ENCODE measurements at regions not wholly inside any gene's neighbourhood (a gene's known extent, or its start where the extent isn't known, plus 50 kb on each side); places are given as distances from the start of the nearest gene placed in this dataset.

DNA sequence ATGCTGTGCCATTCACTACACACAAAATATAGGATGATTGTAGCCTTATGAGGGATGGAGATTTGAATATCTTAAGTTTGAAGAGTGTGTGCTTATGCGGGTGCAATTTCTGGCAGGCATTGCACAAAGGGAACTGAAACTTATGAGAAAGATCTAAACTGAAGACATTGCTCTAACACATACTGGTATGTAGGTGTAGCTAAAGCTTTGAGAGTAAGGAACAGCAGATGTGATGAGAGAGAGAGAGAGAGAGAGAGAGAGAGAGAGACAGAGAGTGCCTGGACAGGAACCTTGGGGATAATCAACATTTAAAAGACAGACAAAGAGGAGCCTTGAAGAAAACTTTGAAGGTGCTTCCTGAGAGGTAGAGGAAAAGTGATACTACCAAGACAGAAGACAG, 379.7 kb downstream of the SPRY1 start:
- DNase-seq, result no peak

DNA sequence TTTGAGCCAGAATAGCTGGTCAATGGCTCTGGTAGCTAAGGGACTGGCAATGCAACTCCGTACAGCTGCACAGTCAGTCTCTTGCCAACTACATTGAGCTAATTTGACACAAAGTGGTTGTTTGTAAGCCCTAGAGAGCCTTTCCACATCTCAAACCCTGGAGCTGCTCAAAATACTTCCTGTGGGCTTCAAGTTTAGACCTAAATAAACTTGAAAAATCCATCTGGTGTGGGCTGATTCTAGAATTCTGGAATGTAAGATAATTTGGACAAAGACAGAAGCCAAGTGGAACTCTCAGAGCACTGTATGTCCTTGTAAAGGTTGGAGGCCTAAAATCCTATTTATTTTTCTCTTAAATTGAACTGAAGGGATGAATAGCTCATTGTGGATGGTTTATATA, 380.8 kb downstream of the SPRY1 start:
- DNase-seq, result no peak

DNA sequence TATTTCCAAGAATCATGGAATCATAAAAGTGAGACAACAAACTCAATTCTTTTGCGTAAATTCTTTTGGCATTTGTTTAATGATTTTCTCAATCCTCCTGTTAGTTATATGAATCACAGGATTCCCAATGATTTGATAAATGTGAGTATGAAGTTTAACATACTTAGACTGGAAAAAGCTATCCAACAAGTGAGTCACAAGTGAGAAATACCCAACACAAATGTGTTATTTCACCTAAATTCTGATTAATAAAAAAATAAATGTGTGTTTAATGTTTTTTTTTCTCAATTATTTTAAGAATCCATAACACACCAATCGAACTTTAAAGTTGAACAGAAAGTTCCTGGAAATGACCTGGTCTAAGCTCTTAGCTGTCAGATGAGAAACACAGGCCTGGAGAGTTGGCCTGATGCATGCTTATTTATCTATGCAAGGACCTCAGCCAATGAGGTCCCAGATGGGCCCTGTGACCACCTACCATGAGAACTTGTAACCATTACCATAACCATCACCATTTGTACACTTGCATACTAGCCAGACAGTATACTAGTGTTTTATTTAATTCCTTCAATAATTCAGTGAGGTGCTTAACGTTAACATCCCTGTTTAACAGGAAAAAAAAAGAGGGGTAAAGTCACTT, 386.7 kb downstream of the SPRY1 start:
- DNase-seq, result no peak

DNA sequence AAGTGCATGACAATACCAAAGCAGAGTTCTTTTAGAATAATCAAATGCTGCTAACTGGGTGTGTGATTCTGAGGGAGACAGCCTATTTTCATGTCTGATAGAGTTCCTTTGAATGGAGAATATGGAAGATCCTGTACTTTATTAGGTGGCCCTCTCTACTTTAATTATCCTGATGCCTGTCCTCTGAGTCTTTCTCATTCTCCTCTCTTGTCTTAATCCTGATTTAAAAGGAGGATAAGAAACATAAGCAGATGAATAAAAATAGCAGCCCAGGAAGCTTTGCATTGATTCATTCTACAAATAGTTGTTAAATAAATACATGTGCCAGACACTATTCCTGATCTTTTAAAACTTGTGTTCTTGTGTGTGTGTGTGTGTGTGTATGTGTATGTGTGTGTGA, 387.3 kb downstream of the SPRY1 start:
- no peak for DNase-seq

DNA sequence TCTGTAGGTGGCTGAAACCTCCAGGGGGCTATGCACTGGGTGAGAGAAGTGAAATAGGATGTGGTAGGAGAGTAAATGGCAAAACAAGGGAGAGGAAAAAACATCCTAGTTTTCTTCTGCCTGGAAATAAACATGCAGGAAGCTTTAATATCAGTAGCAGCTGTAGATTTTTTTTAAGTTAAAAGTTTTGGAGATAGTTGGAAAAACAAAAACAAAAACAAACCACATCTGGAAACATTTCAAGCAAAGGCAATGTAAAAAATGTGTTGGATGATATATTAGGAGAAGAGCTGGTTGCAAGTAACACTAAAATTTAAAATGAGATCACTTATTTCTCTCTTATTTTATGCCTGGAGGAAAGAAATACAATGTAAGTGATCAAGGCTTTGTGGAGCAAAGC, 388.0 kb downstream of the SPRY1 start:
- no peak for DNase-seq

DNA sequence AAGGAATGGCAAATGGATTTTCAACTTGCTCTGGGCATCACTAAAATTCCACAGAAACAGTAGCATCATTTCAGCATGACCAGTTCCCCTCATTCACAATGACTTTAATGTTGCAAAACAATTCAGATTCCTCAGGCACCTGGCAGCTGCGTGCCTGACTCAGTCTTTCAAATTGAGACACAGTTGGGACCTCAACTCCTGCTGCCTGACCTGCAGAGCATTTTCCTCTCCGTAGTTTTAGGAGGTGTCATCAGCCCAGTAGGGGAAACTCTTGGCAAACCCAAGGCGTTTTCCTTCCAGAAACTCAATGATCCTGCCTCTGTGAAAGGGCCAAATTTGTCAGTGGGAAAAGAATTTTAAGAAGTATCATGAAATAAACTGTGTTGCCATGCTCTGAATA, 388.9 kb downstream of the SPRY1 start:
- no peak for DNase-seq

DNA sequence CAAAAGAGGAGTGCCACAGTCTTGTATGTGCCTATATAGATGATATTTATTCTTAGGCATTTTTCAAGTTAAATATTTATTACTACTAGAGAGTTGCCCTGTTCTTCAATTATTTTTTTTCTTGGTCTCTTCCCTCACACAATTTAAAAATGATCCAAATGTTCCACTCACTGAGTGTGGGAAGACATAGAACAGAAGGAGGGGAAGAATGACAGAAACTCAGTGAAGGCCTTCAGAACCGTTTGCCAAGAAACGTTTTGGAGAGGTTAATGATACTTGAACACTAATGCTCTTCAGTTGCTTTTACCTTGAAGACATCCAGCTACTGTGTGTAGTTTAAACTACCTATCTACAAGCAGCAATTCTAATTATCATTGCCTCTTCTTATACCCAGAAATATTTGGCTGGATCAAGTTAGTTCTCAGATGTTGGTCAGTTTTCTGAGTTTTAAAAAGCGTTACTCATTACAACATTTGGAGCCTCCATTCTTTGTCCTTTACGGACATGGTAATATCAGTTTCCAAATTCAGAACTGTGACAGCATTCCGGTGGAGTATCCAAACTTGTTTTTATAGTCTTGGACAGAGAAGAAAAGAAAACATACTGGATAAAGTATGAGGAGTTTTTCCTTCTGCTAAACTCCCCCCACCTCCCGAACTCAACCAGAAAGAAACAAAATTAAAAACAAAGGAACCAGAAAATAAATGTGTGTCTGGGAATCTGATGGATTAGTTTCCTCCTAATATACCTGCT, 389.7 kb downstream of the SPRY1 start:
- DNase-seq, result no peak

DNA sequence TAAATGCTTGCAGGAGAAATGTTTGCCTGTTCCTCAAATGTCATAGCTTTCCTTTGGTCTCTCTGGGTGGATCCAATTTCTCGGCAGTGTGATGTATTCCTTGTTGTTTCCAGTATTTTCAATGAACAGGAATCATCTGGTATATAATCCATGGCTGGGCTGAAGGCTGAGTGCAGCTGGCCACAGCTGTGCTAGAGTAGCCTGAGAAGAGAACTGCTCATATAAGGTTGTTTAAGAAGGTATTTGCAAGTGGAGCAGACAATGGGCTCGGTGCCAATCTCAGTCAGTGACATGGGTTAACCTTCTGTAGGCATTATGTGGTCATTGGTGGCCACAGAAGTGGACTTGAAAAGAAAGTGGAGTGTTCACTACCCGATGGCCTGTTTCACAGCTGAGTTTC, 390.3 kb downstream of the SPRY1 start:
- no peak for DNase-seq

DNA sequence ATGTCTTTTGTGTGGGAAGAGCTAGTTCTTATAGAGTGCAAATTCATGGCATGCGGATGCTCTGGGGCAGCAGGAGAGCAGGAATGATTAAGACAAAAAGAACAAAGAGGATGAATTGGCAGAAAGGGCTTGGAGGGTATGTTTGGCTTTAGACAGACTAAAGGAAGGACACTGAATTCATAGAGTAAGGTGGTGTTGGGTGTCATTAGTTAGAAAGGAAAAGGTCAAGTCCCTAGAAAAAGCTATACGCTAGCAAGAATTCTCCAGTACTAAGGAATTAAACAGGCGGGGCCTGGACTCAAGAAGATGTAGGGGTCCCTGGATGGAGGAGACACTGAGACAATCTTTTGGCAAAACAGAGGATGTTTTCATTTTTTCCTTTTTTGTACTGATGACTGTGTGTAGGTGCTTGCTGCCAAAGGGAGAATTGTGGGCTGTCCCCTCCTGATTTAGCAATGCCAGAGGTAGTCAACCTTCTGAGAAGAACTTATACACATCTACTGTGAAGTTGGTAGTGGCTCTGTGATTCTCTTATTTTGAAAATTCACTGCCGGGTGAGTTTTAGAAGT, 391.0 kb downstream of the SPRY1 start:
- no peak for DNase-seq

DNA sequence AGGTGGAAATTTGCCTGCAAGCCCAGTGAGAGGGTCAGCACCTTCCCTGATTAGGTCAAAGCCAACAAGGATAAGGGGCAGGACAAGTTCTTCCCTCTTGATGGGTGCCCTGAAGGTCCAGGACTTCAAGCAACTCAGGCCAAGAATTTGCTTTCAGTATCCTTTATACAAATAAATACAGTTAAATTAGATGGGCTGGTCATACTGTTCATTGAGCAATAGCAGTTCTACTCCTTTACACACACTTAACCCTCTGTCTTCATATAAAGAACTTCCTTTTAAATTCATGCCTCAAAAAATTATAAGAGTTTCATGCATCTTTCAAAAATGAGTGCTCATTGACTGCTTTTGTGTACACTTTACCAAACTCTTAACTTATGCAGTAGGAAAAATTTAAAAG, 392.0 kb downstream of the SPRY1 start:
- no peak for DNase-seq

DNA sequence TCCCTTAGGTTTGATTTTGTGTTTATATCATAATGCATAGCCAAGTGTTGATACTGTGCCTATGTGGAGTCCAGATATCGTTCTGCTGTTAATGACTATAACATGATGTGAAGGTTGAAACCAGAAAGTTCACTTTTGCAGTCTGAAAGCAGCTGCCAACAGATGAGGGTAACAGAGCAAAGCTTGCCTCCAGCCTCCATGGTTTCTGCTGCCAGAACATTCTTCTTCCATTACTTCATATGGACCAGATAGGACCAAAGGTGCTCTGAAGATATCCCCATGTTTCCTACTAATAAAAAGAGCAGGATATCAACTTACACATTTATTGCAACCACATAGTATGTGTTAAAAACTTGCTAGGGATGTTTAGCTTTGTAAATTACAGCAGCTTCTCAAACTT, 394.1 kb downstream of the SPRY1 start:
- no peak for DNase-seq

DNA sequence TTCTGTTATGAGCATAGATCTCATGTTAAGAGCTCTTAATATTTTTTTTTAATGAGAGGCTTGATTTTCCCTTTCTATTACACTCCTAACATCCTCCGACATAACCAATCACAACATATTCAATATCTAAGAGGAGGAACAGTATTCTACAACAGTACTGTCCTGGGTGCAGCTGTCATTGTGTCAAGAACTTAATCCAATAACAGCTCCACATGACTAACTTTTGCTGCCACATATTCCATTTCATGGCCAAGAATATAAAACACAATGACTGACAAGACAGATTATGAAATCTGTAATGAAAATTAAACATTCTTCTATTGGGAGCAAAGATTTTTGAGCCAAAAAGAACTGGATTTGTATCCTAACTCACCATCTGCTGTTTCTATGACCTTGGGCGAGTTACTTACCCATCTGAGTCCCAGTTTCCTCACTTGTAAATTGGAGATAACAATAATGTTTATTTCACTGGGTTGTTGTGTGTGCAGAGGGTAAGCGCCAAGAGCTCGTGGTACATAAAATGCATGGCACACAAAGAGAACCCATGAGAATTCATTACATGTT, 405.6 kb downstream of the SPRY1 start:
- no peak for DNase-seq

DNA sequence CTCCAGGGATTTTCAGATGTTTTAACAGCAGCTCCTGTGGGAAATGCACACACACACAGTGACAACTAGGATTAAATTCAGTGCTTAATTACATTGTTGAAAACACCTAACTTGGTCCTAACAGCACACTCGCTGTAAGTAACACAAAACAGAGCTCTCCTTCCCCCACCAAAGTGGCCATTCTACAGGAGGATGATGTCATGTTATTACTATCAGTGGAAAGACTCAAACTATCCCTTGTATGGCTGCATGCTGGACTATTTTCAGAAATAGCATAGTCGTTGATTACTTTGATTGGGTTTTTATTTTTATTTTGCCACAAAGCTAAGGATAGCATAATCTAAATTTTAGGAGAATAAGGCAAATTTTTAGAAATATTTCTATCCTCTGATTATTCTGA, 406.3 kb downstream of the SPRY1 start:
- DNase-seq, result no peak

DNA sequence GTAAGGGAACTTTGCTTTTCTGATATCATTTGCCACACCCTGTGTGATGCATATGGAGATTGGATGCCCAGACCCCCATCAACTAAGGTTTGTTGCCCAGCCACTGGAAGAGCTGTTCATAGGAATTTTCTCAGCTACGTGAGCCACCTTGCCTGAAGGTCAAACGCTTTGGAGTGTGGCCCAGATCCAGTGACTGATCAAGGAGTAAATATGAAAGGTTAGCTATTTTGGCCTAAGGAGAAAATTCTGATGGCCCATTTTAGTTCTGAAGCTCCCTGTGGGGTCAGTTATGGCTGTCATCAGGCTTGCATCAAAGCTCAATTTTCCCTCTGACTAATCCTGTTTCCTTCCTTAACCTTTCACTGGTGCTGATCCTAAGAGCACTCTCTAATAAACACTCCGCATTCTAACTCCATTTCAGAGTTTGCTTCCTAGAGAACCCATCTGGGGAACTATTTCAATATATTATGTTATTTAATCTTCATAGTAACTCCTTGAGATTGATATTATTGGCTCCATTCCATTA, 407.7 kb downstream of the SPRY1 start:
- DNase-seq, result no peak

DNA sequence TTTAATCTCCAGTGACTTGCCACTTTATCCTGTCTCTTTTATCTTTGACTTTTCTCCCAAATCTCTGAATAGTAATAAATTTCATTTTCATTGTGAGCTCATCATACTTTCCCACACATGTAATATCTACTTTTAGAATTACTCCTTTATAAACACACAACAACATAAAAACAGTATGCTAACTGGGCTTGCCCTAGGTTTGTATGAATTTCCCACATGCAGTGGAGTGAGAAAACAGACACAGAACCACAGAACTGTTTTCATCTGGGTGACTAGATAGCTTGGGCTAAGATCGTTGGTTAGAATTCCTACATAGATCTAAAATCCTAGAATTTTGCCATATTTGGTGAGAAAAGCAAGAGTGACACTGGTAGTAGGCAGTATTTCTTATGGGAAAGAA, 409.5 kb downstream of the SPRY1 start:
- no peak for DNase-seq

DNA sequence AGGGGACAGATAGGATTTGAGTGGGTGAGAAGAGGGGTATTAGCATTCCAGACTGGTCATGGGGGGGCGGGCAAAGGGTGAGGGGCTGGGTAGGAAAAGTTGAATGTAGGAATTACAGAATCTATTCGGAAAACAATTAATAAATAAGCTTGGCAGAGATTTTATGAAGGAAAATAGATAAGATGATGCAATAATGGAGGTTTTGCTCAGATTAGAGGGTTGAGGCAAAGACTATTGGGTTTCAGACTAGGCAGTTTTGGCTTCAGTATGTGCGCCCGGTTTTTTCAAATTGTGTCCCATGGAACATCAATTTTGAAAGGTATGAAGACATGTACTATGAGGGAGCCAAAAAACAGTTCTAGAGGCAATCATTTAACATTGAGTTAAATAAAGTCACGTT, 410.6 kb downstream of the SPRY1 start:
- no peak for DNase-seq

DNA sequence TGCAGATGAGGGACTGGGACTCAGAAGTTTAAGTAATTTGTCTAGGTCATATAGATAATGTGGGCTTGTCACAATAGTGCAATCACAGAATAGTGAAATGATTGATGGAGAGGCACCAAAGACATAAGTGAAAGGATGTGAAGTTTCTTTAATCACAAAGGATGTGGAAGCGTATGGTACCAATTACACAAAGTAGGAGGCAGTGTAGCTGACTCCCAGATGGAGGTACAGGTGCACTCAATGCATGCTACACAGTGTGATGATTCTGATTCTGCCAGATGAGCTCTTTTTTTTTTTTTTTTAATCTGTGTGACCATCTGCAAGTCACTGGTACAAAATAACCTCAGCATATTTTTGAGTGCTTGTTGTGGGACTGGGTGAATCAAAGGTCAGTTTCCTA, 411.3 kb downstream of the SPRY1 start:
- DNase-seq, result no peak

DNA sequence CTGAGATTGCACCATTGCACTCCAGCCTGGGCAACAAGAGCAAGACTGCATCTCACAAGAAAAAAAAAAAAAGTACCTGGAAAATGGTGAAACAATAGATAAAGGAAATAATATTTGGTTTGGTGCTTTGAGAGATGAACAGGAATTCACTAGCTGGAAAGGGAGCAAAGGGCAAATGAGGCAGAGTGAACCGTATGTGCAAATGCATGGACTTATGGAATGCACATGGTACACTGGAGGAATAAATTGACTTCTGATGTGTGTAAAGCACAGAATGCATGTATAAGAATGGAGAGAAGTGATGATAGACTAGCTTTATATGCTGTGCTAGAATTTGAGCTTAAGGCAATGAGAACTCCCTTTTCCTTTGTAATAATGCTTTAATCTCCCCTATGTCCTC, 413.3 kb downstream of the SPRY1 start:
- DNase-seq, result no peak

DNA sequence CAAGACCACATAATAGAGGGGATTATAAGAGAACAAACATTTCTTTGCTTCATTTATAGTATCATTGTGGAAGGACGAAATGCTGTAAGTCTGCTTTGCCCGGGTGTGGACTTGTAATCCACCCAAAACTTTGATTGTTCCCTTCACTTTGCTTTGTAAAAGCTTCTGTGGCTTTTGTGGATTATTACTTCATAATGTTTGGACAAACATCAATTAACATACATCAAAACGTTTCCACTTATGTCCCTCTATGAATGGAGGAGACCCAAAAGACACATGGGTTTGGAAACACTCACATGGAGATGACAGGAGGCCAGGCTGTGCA, 415.4 kb downstream of the SPRY1 start:
- DNase-seq, result no peak

DNA sequence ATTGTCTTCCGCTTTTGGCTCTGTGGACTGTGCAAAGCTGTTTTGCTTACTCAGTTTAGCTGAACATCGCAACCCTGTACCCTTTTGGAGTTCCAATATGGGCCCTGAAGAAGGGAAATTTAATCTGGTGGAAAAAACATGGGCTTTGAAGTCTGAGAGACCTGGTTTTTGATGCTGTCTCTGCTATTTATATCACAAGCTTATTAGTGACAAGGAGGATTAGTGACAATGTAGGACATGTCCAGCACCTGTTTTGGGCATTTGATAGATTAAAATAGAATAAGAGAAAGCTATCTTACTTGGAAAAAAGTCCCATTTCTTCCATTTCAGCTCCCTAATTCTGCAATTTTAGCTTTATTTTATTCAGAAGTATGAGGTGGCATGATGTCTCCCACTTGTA, 417.3 kb downstream of the SPRY1 start:
- no peak for DNase-seq

DNA sequence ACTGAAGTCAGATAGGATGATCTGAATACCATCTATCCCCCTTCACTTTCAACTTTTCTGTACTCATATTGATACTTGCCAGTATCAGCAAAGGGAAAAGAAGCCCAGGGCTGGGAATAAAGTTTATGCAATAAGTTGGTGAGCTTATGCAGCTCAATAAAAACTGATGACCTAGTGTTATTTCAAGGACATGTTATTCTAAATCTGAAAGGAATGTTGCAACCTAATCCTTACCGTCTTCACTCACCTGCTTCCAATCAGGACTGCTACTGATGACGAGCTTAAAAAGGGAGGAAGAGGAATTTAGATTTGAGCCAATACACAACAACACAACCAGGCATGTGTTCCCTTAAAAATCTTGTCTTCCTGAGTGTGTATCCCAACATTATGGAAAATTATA, 419.9 kb downstream of the SPRY1 start:
- DNase-seq, result no peak

DNA sequence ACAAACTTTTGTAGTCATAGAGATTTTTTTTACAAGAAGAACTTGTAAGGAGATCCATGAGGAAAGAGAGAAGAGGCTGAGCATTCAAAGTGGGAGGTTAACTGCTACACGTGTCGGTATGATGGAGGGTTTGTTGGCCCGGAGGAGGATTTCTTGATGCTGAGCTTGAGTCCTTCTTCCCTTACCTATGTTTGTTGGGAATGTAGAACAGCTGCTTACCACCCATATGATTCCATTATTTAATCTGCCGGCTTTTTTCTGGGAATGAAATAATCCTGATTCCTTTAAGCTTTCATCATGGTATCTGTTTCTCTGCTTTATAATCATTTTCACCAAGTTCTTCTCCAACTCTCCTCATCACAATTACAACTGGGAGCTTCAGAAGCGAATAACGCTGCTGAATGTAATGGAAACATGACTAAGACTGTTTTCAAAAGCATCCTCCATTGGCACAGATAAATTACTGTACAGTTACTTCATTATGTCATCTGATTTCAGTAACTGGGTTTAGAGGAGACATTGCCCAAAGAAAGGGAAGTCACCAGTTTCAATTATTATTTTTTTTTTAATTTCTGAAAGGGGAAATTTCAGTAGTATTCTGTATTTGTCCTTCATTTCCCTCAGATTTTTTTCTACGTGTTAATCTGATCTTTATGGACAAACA, 420.6 kb downstream of the SPRY1 start:
- DNase-seq, result no peak

DNA sequence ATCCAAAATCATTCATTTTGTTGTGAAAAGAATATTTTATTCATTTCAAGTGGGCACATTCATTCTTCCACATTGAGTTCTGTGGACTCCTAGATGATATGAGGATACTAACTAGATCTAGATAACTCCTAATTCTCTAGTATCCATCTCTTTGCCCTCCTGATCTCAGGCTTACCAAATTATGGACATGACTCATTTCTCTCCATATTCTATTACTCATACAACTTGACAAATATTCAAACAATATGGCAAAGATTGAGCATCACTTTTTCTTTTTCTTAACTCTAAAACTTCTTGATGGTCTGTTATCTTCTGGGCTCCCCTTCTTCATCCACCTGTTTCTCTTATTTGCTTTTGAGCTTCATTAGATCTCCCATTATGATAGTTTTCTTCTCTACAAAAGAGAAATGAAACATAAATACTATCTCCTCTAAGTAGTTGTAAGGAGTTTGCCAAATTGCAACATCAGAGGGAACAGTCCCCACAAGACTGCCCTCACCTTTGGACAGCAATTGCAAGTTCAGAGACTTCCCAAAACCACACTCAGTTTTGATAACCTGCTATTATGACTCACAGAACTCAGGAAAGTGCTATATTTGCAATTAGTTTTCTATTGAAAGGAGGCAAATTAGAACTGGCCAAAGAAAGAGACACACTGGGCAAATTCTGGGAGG, 422.9 kb downstream of the SPRY1 start:
- DNase-seq, result no peak

Data from CD4-positive, alpha-beta T cell treated with Interleukin-21 for 1 hour (primary cell).